ENCODE measurements at regions not wholly inside any gene's neighbourhood (a gene's known extent, or its start where the extent isn't known, plus 50 kb on each side); places are given as distances from the start of the nearest gene placed in this dataset.

DNA sequence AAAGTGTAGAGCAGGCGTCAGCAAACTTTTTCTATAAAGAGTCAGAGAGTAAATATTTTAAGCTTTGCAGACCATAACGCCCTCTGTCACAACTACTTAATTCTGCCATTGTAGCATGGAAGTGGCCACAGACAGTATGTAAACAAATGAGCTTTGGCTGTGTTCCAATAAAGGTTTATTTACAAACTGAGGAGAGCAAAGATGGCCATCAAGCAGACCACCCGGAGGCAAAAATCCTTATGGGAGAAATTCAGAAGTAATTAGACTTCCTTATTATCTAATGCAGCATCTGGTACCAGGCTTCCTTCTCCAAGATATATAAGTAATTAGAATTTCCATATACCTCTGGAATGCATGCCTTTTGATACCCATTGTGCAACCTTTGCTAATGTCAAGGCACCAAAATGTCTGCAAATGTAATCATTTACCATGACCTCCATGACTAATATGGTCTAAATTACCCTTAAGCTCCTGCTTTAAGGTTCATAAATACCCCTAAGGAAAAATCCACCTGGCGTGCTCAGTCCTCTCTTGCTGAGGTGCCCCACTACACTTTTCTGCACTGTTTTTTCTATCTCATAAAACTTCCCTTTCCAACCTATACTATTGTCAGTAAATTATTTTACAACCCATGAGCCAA is 377.8 kb downstream of the MATN1 start:
- DNase-seq, result no peak

- DNase-seq, result no peak
Observed at GRCh38 chr1:30343562-30343961, 379.8 kb downstream of the MATN1 start.

GRCh38 chr1:30342535-30343141 is 380.7 kb downstream of the MATN1 start:
- DNase-seq, result no peak

DNA sequence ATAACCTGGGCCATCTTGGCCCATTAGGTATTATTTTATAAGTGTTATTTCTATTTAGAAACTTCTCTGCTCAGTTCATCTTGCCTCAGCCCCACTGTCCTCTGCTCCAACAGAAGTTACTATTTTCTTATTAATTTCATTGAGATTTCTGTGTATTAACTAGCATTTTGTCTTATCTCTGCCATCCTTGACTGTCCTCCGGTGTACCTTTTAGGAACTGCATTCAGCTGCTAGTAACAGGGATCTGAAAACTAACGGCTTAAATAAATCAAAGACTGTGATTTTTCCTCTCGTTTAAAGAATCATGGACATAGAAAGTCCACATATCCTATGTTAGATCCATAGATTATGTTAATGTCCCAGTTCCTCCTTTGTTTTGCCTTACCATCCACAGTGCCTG is 382.5 kb downstream of the MATN1 start:
- DNase-seq, result no peak

- no peak for DNase-seq
Observed at GRCh38 chr1:30339866-30340265, 383.5 kb downstream of the MATN1 start.

DNA sequence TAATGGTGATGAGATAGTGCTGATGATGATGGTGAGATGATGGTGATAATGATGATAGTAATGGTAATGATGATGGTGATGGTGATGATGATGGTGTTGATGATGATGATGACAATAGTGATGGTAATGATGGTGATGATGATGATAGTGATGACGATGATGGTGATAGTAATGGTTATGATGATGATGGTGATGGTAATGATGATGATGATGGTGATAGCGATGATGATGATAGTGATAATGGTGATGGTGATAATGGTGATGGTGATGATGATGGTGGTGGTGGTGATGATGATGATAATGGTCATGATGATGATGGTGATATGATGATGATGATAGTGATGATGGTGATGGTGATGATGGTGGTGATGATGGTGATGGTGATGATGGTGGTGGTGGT is 384.6 kb downstream of the MATN1 start:
- DNase-seq, result no peak

DNA sequence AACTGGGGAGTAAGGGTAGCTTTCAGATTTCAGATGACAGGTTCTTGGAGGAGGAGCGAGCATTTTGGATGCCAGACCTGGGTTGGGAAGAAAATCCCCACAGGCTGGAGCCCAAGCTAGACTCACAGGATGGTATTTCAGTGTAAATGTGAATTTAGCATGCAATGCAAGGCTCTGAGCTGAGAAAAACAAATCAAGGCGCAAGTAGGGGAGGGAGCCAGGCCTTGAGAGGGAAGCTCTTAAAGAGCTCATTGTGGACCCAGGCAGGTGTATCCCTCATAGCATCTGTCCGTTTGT is 386.1 kb downstream of the MATN1 start:
- no peak for DNase-seq

DNA sequence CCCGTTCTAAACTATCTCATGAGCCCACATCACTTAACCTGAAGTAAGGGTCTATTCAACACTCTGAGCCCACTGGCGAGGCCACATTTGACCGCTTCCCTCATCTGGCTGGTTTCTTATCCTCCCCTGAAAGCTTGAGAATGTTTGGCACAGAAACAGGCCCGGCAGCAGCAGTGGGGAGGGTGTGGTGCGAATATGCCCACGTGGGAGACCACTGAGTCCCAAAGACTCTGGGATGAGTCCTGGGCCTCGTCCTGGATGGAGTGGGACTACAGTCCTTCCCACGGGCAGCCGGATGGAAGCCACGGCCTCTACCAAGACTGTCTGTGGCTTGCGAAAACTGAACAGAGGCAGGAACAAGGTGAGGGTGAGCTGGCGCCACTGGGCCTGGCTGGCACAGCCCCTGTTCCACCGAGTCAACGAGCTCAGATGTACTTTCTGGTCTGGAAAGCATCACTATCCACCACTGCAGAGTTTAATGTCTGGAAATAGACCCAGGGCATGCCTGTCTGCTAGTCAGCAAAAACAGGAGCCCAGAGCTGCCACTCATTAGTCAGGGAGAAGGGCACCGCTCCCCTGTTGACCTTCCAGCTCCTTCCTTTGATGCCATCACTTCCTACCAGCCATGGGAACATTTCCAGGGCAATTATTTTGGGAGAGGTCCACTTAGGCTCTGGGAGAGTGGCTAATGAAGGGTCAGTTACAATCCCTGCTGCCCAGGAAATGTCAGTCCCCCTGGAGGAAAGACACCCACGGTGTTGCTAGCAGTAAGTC is 386.6 kb downstream of the MATN1 start:
- DNase-seq, result no peak

DNA sequence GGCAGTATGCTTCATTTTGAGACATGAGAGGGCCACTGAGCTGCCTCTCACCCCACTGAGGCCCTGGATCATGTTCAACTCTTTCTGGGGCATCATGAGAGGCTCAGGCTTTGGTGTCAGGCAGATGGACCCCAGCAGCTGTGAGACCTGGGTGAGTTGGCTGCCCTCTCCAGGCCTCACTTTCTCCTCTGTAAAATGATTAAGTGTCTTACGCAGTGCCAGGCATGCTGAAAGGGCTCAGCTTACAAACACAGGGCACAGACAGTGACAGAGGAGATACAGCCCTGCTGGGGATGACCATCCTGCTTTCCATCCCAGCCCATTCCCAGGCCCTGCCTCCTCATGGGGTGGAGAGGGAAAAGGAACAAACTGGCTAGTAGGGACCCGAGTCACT is 387.4 kb downstream of the MATN1 start:
- DNase-seq, result no peak

DNA sequence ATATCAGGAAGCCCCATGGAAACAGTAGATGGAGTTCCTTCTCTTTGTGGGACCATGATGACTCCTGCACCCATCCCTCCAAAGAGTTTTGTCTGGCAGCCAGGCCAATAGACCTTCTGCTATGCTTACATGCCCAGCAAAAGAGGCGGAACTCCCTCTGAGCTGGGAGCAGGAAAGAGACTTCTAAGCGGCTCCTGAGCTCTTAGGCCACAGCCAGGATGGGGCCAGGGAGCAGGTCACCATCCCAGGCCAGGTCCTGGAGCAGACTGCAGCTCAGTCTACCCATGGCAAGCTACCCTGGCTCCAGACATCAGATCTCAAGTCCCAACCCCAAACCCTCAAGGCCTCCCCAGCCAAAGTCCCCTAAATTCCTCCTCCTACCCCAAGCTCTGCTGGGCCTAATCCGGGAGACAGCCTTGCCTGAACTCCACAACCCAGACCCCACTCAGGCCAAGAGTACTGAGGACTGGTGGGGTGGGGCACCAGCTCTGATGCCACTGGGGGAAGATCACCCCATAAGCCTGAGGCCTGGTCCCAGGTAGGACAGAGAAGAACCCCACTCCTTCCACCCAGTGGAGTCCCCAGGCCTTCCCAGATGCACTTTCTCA is 387.9 kb downstream of the MATN1 start:
- DNase-seq, result no peak

GRCh38 chr1:30334767-30335166 is 388.6 kb downstream of the MATN1 start:
- DNase-seq, result no peak

DNA sequence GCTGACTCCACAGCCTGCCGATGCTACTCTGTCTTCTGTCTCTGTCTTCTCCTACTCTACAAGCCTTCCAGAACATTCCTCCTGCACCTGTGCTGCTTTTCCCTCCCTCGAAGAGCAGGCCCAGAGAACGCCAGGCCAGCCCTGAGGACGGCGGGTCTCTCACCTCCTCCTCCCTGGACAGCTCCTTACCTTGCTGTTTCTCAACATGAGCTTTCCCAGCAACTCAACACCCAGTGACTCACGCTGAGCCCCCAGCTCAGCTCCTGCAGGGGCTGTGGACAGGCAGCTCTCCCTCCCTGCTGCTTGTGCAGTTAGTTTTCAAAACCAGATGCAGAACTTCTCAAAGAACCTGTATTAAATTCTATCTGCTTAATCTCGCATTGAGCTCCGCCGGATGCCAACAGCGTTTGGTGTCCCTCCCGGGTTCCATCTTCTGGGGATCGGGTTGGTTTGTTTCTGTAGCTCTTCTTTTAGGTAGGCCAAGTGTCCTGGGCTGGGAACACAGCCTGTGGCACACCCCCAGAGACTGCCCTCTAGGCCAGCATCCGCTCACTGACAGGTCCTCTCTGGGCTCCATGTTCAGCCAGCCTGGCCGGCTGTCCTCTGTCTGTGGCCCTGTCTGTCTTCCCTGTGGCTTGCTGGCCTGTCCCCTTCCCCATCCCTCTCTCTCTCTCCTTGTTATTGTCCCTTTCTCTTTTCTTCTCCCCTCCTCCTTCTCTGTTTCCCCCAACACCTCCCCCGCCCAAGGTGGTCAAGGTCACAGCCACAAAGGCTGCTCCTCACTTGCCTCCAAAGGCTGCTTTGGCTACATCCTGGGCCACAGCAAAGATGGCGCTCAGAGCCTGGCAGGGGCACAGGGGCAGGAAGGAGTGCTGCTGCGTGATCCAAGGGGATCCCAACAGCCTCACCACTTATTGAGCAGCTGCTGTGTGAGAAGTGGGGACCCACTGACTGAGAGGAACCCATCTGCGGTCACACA is 391.0 kb downstream of the MATN1 start:
- no peak for DNase-seq

GRCh38 chr1:30331415-30332065 is 391.8 kb downstream of the MATN1 start:
- DNase-seq, result no peak

DNA sequence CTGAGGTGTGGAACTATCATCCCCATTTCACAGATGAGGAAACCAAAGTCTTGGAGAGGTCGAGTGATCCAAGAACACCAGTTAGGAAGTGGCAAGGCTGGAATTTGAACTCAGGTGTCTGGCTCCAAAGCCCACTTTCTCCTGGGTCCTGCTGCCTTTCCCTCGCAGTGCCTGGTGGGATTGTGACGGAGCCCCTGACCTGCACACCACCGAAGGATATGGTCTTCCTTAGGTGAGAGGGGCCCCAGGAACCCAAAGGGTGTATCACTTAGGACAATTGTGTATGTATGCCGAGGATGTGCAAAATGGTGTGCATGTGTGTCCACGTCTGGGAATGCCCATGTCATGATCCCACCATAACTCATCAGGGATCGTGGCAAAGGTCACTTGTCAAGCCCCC is 392.7 kb downstream of the MATN1 start:
- DNase-seq, result no peak

- no peak for DNase-seq
Observed at GRCh38 chr1:30329802-30330557, 393.4 kb downstream of the MATN1 start.

GRCh38 chr1:30329263-30329753 is 394.1 kb downstream of the MATN1 start:
- no peak for DNase-seq

DNA sequence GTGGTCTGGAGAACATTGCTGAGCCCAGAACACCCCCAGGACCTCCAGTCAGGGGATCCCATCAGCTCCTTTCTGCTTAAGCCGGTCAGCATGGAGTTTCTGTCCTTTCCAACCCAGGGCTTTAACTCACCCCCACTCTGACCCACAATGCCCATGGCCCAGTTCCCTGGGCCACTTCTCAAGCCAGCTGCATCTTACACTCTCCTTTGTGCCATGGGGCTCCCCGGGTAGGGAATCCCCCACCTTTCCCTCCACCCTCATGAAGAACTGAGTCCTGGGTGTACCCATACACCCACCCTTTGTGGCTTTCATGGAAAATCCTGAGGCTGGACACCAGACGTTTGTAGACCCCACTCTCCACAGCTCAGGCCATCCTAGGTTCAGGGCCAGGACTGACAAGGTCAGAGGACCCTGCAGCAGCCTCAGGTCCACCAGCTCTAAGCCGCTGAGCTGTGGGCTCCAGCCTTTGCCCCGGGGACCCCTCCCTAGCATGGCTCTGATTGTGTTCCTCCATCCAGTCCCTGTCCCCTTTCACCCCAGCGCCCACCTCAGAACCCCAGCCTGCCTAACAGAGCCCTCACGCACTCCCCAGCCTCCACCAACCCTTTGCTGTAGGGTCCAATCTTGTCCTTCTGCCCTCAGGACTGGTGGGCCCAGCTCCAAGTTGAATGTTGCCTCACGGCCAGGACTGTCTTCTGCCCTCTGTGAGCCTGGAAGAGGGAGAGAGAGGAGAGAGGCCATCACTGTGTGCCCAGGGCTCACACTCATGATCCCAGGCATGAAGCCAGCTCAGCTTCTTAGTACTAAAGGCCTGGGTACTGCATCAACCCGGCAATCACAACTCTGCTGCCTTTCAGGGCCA is 394.8 kb downstream of the MATN1 start:
- DNase-seq, result no peak

DNA sequence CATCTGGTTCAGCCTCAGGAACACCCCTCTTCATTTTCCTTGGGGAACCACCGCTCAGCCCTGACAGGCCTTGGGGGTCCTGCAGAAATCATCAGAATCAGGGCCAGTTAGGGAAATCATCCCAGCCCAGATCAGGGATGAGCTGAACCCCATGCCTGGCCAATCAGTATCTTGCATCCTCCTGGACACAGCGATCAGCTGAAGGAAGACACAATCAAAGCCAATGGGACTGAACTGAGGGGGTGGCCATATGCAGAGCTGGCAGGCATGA is 395.4 kb downstream of the MATN1 start:
- no peak for DNase-seq

DNA sequence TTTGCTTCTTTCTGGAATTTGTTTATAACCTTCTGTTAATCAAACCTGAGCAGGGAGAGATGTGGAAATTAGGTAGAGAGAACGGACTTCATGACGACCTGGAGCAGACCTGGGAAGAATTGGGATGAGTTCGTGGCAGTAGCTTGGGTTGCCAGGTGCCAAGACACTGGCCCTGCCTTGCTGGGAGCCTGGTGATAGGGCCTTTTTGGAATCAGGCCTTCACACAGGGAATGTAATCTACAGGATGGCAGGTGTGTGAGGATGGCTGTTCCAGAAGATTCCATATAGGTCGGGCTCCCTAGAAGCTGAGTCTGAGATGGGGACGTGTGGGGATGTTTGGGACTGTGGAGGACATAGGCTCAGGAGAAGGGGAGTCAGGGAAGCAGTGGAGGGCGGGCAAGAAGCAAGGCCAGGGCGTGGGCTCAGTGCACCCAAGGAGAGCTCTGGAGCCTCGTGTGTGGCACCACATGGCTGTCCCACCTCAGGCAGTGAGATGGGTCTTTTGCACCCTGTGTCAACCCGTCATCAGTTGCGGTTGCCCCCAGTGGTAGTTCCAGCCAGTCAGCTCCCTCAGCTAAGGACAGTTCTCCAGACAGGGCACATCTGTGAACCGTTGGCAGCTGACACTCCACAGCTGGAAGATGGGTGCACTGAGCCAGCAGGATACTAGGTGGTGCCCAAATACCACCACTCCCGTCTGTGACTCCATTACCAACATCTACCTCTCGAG is 395.9 kb downstream of the MATN1 start:
- no peak for DNase-seq

GRCh38 chr1:30325999-30326398 is 397.4 kb downstream of the MATN1 start:
- no peak for DNase-seq

Data from CD4-positive, alpha-beta T cell treated with Interleukin-17A for 1 hour (primary cell).